CD4-positive, alpha-beta T cell treated with Interleukin-1 beta for 1 hour (primary cell): ENCODE measurements at regions not wholly inside any gene's neighbourhood (a gene's known extent, or its start where the extent isn't known, plus 50 kb on each side); places are given as distances from the start of the nearest gene placed in this dataset.

Experiments
- DNase-seq, 2 donors: peaks; one replicate each; pipeline ENCODE4 v3.0.0-alpha.2; 2020 to 2022

GRCh38 chr15:68871507-68871906 lies 50.8 kb upstream of the ANP32A start:
- no peak for DNase-seq

- DNase-seq: no peak
Observed at GRCh38 chr15:68874788-68875187, 54.1 kb upstream of the ANP32A start.

- DNase-seq: peak; percentile 84 to 85
Observed at GRCh38 chr15:68875377-68876116, 54.8 kb upstream of the SPESP1 start.

- no peak for DNase-seq
Observed at GRCh38 chr15:68877626-68878025, 52.7 kb upstream of the SPESP1 start.

- no peak for DNase-seq
Observed at GRCh38 chr15:68880382-68880781, 49.9 kb upstream of the SPESP1 start.
